Activated T-cell treated with anti-CD3 and anti-CD28 coated beads for 24 hours (primary cell): ENCODE measurements at regions not wholly inside any gene's neighbourhood (a gene's known extent, or its start where the extent isn't known, plus 50 kb on each side); places are given as distances from the start of the nearest gene placed in this dataset.

ENCODE experiments used
- DNase-seq: peaks from one replicate; pipeline ENCODE4 v3.0.0-alpha.2; 2020; ENCODE audit warnings: low read depth

DNA sequence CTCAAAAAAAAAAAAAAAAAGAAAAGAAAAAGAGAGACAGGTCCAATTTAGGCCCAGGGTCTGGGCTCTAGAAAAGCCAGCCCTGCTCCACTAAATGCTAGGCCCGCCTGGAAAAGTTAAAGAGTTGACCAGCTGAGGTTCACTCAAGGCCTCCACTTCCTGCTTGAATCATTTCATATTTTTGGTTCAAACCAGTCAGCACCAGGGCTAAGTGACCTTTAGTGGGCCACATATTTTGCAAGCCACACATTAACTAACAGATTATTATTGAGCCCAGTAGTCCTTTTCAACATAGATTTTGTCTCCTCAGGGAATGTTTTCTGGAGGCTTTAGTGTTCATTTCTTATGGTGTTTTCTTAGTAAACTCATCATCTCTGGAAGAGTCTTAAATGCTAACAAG, 156.6 kb downstream of the TLR4 start:
- no peak for DNase-seq

DNA sequence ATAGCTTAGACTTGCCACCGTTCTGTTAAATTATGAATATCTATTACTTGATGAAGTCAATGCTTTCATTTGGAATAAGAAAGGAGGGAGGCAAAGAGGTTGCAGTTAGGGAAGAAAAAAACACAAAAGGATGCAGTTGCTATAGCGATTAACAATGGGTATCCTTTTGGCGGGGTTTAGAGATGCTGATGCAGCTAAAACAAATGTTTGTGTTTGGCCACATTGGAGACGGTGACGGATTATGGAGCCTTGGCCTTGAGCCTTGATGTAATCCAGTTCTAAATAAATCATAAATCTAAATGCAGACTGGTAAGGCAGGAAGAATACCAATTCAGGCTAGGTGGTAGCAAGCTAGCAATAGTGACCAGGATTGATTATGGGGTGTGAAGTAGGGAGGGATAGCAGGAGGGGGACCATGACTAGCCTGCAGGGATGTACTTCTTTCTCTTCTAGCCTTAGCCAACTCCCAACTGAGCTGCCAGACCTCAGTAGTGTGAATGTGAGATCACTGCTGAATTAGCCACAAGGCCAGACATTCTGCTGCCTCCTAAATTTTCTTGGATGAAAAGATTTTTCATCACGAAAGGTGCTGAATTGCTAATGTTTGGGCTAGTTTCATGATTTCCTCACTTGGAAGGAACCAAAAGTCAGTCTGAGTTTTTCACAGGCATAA, 160.3 kb downstream of the TLR4 start:
- no peak for DNase-seq

DNA sequence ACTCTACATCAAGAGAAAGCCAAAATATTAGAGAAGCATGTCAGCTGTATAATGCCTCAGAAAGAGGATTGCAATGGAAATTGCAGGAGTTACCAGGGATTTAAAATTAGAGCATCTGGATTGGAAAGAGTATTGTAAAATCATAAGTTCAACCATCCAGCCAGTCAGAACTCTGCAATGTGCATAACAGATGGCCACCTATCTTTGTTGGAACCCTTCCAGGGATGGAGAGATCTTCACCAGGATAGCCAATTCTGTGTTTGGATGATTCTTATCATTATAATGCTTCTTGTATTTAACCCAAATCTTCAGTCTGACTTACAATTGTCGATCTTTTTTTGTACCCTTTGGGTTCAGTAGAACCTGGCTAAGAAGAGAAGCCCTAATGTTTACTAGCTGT, 164.4 kb downstream of the TLR4 start:
- no peak for DNase-seq

DNA sequence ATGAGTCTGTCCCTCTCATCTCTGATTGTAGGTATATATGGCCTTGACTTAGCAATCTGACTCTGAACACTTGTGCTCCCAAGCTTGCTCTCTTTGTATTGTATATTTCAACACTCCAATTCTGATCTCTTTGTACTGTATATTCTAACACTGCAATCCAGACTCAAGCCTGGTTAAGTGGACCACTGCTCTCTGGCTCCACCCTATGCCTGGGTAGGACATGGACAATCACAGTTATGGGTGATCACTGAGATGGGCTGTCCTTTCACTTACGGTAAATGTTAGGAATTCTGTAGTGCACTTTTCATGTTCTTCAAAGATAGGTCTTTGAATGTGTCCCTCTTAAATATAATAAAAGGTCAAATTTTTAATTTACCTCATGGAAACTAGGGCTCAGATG, 165.1 kb downstream of the TLR4 start:
- DNase-seq: no peak

DNA sequence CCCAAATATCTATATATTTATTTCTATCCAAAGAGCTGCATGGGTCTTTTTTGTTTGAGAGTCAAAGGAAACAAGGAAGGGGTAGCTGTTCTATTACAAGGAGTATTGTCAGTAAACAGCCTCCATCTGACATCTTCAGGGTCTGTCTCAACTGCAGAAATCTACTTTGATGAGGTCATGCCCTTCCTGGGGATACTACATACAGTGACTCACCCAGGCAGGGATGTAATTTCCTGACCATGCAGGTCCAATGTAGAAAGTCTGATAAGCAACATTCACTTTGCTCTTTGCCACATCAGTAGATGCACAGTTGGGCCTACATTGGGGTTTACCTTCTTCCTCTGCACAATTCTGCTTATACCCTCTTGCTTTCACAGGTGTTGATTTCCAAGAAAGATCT, 165.5 kb downstream of the TLR4 start:
- no peak for DNase-seq

DNA sequence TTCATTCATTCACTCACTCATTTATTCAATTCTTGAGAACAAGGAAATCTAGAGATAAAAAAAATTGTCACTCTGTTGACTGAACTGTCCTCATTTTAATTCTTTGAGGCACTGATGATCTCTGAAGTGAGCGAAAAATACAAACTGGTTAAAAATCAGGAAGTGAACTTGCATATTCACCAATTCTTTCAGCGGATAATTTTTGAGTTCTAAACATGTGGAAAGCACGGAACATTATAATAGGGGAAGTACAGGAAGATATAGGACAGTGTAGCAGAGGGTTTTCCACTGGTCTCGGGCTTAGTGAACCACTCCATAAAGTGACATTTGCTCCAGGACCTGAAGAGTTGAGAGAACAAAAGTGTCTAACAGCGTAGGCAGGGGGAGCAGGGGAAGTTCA, 169.5 kb downstream of the TLR4 start:
- DNase-seq: no peak

DNA sequence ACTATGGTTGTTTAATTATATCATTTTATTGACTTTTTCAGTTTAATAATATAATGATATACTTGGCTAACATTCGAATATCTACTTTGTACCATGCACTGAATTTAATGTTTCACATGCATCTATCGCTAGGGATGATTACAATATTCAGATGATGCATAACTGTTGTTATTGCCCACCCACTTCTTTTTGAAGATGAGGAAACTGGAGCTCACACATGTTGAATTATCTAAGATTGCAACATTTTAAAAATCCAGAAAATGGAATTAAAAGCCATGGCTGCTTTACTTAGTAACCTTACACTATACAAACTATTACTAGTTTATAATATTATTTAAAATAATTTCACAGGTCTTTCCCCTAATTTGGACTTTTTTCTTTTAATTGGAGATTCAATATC, 171.7 kb downstream of the TLR4 start:
- no peak for DNase-seq

DNA sequence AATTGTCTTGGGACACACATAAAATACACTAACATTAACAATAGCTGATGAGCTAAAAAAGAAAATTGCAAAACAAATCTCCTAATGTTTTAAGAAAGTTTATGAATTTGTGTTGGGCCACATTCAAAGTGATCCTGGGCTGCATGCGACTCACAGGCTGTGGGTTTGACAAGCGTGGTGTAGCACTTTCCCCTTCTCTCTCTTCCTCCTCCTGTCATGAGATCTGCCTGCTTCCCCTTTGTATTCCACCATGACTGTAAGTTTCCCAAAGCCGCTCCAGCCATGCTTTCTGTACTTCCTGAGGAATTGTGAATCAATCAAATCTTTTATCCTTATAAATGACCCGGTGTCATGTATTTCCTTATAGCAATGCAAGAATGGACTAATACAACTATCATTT, 178.0 kb downstream of the TLR4 start:
- DNase-seq: no peak

DNA sequence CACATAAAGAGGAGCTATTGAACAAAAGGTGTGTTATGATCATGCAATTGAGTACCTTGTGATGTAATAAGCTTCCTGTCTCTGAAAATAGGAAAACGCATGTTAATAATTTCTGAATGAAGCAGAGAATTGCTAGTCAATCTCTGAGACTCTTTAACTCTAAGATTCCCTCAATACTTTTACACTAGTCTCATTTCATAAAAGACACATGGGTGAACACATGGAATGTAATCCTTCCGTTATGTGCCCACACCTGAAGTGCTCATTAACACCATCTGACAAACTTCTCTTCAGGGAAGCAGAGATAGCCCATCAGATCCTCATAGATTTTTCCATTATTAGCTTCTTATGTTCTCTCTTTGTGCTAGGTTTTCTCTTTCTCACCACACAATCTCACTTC, 182.4 kb downstream of the TLR4 start:
- DNase-seq: no peak

DNA sequence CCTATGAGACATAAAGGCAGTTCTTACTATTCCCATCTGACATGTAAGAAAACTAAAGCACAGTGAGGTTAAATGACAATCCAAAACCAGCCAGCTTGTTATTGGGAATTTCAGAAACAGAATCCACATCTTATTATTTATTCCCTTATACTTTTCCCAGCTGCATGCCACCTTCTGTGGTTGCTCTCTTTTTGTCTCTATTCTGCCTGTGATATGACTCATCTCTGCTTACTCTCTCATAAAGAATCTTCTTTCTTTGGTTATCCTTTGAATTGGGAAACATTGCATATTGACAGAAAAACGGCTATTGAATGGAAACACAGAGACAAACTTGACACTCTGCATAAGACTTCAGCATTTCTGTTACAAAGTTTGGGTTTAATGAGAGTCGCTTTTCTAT, 183.2 kb downstream of the TLR4 start:
- DNase-seq: no peak

DNA sequence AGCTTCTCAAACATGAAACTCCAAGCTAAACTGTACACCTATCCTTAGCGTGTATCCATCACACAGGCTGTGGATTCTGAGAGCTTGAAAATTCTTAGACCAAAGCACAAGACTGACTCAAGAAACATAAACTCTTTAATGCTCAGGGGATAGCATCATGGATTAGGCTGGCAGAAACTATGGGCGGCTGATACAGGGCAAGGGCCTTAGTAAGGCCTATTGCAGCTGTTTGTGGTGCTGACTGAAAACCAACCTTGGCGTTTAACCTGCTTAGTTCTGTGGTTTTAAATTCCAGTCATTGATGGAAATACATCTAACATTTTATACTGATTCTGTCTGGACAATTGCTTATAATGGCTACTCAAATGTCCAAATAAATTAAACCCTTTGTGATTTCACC, 183.7 kb downstream of the TLR4 start:
- DNase-seq: no peak

DNA sequence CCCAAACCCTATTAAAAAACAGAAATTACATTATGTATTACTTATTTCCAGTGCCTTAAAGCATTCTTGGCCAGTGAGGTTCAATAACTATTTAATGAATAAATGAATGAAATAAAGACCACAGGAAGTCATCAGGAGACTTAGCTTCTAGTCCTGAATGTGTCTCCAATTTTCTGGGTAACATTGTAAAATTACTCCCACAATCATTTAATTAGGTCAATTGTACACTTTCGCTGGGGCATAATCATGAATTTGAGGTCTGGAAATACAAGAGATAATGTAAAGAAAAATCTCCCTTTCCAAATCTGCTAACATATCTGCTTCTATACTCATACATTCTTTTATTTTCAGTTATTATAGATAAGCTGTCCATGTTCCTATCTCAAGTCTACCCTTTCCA, 199.2 kb downstream of the TLR4 start:
- DNase-seq: no peak

DNA sequence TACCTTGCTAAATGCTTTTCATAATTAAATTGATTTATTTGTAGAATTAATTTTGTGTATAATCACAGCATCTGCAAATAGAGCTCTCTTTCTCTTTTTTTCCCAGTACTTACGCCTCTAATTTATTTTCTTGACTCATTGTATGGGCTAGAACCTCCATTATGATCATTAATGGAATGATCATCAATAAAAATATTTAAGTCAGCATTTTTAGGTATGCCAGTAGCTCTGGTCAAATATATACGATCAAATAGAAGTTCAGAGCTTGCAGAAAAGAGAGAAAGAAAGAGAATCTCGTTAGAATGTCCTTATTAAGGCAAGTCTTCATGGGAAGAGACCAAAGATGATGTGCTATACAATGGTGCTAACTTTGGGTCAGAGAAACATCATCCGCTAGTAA, 202.6 kb downstream of the TLR4 start:
- DNase-seq: no peak

DNA sequence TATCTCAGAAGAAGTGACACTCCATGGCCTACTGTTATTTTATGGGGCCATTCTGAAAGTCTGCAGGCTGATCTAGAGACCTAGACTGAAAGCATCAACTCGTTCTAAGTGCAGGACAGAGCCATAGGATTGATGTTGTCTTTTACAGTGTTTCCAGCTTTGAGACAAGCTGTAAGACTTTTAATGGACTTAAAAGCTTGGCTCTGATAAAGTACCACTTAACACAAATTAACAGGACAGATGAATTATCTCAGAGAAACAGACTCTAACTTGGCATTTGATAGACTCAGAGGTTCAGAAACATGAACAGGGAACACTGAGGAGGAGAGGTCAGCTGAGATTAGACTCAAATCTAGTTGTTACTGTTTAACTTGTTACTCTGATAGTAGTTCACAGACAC, 203.2 kb downstream of the TLR4 start:
- no peak for DNase-seq

DNA sequence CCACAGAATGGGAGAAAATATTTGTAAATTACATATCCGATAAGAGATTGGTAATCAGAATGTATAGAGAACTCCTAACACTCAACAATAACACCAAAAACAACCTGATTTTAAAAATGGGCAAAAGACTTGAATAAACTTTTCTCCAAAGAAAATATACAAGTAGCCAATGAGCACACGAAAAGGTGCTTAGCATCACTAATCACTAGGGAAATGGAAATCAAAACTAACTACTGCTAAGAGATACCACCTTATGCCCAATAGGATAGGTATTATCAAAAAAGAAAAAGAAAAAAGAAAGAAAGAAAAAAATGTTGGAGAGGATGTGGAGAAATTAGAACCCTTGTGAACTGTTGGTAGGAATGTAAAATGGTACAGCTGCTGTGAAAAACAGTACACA, 212.1 kb downstream of the TLR4 start:
- no peak for DNase-seq

DNA sequence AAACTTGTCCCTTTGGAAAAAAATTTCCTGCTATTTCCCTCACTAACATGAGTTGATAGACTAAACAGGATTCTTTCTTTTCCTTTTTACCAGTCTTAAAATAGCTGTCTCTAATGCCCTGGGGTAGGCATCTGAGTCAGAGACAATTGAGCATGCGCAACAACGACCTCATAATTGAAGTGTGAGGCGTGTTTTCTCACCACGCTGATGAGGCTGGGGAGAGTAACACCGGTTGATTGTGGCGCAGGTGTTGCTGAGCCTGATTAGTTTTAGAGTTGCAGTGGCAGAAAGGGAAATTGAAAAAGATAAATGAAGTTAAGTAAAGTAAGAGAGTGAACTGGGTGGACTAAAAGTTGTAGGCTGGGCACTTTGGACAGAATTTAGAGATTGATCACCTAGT, 213.7 kb downstream of the TLR4 start:
- DNase-seq: no peak

DNA sequence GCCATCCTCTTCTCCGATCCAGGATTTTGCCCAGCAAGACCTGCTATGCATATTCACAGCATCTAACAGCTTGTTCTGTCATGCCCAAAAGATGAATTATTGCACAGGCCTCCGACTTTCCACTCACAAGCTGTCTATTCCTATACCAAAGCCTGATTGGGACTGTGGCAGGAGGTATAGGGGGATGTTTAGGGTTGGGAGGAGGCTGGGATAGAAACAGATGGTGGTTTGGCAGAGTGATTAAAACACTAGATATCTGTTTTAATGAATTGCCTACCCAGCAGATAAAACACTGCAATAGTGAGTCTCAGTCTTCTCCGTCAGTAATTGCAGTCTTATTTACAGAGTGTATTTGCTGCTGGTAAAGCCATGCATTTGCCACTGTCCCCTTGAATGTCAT, 215.3 kb downstream of the TLR4 start:
- no peak for DNase-seq

DNA sequence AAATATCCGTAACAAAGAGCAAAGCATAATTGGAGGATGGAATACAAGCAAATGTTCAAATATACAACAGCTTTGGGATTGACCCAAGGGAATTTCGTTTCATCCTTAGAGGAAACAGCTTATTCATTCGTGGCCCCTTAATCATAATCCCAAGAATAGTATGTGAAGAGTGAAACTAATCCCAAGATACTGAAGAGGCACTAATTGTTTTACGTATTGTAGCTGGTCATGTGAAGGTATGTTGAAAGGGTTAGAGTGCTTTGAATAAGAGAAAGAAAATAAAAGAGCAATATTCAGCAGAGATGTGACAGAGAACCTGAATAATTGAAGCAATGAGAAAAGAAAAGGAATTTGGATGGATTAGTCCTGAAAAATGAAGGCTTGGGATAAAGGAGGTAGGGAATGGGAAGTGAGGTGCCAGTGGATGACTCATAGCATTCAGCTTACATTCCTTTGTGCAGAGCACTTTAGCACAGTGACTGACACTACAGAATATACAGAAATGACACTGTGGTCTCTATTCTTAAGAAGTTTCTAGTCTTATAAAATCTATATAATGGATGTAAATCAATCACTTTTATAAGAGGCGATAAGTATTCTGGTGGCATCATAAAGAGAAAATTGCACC, 221.9 kb downstream of the TLR4 start:
- DNase-seq: no peak

DNA sequence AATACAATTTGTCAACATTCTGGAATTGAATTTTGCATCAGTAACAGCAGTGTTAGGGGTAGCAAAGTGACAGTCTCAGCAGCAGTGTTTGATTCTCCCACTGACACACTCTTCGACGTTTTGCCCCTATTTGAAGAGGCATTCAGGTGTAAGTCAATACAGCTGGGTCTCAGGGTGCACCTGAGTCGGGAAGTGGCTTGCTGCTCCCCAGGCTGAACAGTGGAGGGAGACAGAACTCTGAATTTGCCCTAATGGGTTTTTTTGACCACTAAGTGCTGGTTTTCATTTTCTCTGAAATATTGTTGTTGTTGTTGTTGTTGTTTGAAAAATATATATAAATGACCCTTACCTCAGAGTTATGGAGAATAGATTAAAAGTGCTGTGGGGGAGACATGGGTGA, 223.2 kb downstream of the TLR4 start:
- no peak for DNase-seq

DNA sequence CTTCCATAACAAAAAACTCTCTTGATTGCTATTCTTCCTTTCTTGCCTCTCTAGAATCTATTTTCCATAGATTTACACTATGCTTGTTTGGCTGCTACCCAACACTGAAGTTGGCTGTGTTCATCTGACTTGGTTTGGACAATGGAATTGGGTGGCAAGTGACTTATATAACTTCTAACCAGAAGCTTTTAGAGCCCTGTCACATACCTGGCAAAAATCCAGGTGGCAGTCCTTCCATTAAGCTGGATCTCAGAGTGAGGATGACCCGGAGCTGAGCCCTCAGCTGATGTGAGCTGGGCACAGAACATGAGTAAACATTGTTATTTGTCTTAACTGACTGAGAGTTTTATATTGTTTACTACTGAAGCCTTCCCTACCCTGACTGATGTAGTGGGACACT, 225.7 kb downstream of the TLR4 start:
- DNase-seq: no peak

DNA sequence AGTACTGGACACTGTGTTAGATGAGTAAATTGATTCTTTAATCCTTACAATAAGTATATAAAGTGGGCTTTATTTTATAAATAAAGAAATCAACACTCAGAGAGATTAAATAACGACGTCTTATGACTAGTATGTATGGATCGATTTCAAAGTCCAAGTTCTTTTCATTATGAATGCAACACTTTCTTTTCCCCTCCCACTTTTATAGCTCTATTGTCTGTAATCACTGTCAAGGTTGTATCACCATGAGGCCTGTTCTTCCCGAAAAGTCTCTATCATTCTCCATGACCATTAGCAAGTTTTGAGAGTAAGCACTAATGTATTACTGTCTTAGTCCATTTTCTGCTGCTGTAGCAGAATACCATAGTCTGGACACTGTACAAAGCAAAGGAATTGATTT, 228.4 kb downstream of the TLR4 start:
- no peak for DNase-seq

DNA sequence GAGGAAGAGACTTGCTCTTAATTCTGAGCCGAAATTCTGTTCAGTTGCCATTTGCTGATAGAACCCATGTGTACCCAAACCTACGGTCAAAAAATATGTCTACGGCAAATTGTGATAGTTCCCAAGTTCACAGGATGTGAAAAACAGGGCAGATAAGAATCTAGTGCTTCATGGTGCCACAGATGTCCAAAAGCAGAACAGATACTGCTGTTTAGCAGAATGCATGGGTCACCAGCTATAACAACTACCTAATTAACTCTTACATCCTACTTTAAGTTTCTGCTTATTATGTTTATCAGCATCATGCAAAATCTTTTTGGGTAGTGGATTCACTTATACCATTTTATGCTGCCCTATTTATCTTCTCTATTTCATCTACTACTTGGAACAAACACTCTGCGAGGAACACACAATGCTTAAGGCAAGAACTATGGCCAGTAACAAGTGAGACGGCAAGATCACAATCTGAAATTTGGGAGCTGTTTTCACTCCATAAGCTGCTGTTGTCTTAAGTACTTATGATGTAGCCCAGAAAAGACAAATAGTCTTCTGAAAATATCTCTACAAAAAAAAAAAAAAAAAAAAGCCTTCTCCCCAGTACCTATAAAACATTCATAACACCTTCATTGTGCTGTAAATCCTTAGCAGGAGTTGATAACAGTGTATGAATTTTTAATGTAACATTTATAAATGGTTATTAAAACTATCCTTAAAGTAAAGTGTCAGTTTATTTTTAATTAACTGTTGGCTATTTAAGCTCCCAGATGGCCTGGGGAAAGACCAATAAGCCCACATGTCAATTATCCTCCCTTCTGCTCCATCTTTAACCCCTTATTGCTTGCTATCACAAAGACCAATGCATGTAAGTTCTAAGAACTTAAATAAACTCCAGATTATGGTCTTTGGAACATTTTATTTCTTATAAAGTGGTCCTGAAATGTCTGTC, 232.3 kb downstream of the TLR4 start:
- no peak for DNase-seq

DNA sequence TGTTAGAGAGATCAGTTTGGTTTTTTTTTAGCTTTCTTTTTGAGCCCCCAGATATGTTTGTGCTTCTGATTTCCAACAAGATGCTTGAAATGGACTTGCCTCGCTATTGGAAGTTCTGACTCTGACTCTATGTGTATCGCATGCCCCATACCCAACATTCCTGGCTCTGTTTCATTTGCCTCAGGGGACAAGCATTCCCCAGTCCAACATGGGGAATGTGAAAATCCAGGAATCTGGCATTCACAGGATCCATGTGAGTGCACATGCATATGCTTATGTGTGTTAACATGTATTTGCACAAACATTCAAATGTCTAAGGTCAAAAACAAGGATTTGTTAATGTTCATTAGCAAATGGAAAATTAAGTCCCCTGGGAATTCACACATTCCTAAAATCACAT, 233.9 kb downstream of the TLR4 start:
- DNase-seq: no peak
